PC-3 (cell line): ENCODE measurements at regions not wholly inside any gene's neighbourhood (a gene's known extent, or its start where the extent isn't known, plus 50 kb on each side); places are given as distances from the start of the nearest gene placed in this dataset.

Source experiments
- ATAC-seq: fragments of 200-7000 bp; cut with Tn5 transposase; 2 replicates; pipeline ENCODE4 v1.9.1; 2020; ENCODE audit warnings: mild to moderate bottlenecking, moderate library complexity
- BruUV-seq: library from RNA; stranded (reverse); fragments of 400-500 nt; replicated peaks from 2 replicates; lab custom pipeline; 2021; lab: Mats Ljungman, UMichigan
- CTCF ChIA-PET: fragments of 300-600 bp; sonication (Branson Sonifier 250); formaldehyde crosslinking; loops from one replicate; lab custom pipeline; 2022; ENCODE audit warnings: antibody characterized with exemption; lab: Charles Lee
- POLR2A ChIA-PET: fragments of 300-600 bp; sonication (Branson Sonifier 250); formaldehyde crosslinking; loops from one replicate; lab custom pipeline; 2022; ENCODE audit warnings: antibody characterized with exemption; ENCODE audit not compliant: unreplicated experiment; lab: Charles Lee
- DNase-seq: peaks from one replicate; pipeline ENCODE4 v3.0.0-alpha.2; 2015
- H2AFZ ChIP-seq: fragments of 300-600 bp; sonication (generic); 2 replicates; pipeline ENCODE4 v1.6.0; 2016; ENCODE audit warnings: antibody characterized with exemption, low read length
- H3F3A ChIP-seq: fragments of 300-600 bp; sonication (generic); one replicate; pipeline ENCODE4 v1.6.0; 2017; ENCODE audit warnings: antibody characterized with exemption, low read length, control low read depth, mild to moderate bottlenecking; ENCODE audit not compliant: unreplicated experiment
- H3K27ac ChIP-seq: fragments of 300-600 bp; sonication (generic); 2 replicates; pipeline ENCODE4 v1.5.1; 2016; ENCODE audit warnings: mild to moderate bottlenecking, low read length
- H3K27me3 ChIP-seq: fragments of 300-600 bp; sonication (generic); 2 replicates; pipeline ENCODE4 v1.6.1; 2016; ENCODE audit warnings: low read length, mixed read lengths
- H3K36me3 ChIP-seq: fragments of 300-600 bp; sonication (generic); 2 replicates; pipeline ENCODE4 v1.6.1; 2016; ENCODE audit warnings: low read depth, mixed run types, low read length, mixed read lengths
- H3K4me1 ChIP-seq: fragments of 300-600 bp; sonication (generic); 2 replicates; pipeline ENCODE4 v1.5.1; 2016; ENCODE audit warnings: low read length; ENCODE audit not compliant: insufficient read depth
- H3K4me2 ChIP-seq: fragments of 300-600 bp; sonication (generic); 2 replicates; pipeline ENCODE4 v1.6.0; 2016; ENCODE audit warnings: low read length
- H3K4me3 ChIP-seq: fragments of 300-600 bp; sonication (generic); 2 replicates; pipeline ENCODE4 v1.5.1; 2016; ENCODE audit warnings: mild to moderate bottlenecking, low read length, mixed read lengths
- H3K79me2 ChIP-seq: fragments of 300-600 bp; sonication (generic); 2 replicates; pipeline ENCODE4 v1.6.1; 2017; ENCODE audit warnings: low read length, mixed read lengths
- H3K9ac ChIP-seq: fragments of 300-600 bp; sonication (generic); 2 replicates; pipeline ENCODE4 v1.6.0; 2016; ENCODE audit warnings: mild to moderate bottlenecking, low read length
- H3K9me2 ChIP-seq: fragments of 300-600 bp; sonication (generic); replicated peaks from 2 replicates; pipeline ENCODE4 v1.6.1; 2016; ENCODE audit warnings: mixed run types, low read length, mixed read lengths
- H3K9me3 ChIP-seq: fragments of 300-600 bp; sonication (generic); 2 replicates; pipeline ENCODE4 v1.6.1; 2016; ENCODE audit warnings: low read length, mixed read lengths
- H4K20me1 ChIP-seq: fragments of 300-600 bp; sonication (generic); 2 replicates; pipeline ENCODE4 v1.6.1; 2016; ENCODE audit warnings: low read length, mixed read lengths
- CTCF ChIP-seq: fragments of 300-600 bp; sonication (generic); conservative IDR thresholded peaks from 2 replicates; pipeline ENCODE4 v1.5.1; 2017; ENCODE audit warnings: antibody characterized with exemption, low read depth, mild to moderate bottlenecking, low read length
- EZH2 ChIP-seq: fragments of 300-600 bp; sonication (generic); IDR thresholded peaks from one replicate; pipeline ENCODE4 v1.6.1; 2017; ENCODE audit warnings: antibody characterized with exemption, mild to moderate bottlenecking, low read length; ENCODE audit not compliant: unreplicated experiment
- EZH2phosphoT487 ChIP-seq: fragments of 300-600 bp; sonication (generic); IDR thresholded peaks from 2 replicates; pipeline ENCODE4 v1.6.1; 2018; ENCODE audit warnings: mild to moderate bottlenecking, antibody characterized with exemption, low read length, borderline replicate concordance
- intact Hi-C: fragments of 100-400 bp; cut with micrococcal nuclease; formaldehyde crosslinking; loops from 2 replicates; pipeline ENCODE4 v1.9.0; 2023

DNA sequence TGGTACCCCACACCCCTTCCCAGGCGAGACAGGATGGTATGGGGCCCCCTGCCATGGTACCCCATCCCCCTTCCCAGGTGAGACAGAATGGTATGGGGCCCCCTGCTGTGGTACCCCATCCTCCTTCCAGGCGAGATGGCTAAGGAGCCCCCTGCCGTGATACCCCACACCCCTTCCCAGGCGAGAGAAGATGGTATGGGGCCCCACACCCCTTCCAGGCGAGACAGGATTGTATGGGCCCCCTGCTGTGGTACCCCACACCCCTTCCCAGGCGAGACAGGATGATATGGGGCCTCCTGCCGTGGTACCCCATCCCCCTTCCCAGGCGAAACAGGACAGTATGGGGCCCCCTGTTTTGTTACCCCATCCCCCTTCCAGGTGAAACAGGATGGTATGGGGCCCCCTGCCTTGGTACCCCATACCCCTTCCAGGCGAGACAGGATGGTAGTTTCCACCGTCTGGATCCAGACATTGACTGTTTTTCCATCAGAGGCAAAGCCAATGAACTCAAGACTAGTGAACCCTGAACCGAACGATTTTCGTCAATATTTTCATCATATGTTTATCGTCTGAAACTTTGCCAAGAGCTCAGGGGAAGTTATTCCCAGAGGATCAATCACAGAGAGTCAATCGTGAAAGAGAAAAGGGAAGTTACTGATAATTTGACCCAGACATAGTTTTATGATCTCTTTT is 75.0 kb downstream of the MYCN start:
- no peaks in the 10 kb centered on the region for H3K9me2 ChIP-seq
- ChIA-PET CTCF (no interaction called here), POLR2A (no interaction called here)
- no peaks in the 10 kb centered on the region for H4K20me1 ChIP-seq
- no peaks in the 10 kb centered on the region for H3K4me1 ChIP-seq
- no peaks in the 10 kb centered on the region for H3K36me3 ChIP-seq
- H3K27me3 ChIP-seq: peaks cover 22% of the 10 kb centered on the region
- TF ChIP-seq CTCF (no peak), EZH2phosphoT487 (no peak), EZH2 (no peak)
- H2AFZ ChIP-seq: no peak overlapping the region
- H3F3A ChIP-seq: no peaks in the 10 kb centered on the region
- H3K27ac ChIP-seq: no peak overlapping the region
- H3K9me3 ChIP-seq: no peaks in the 10 kb centered on the region
- DNase-seq: no peak
- BruUV-seq: no TSS peak
- intact Hi-C loops: no loop called here
- no peaks in the 10 kb centered on the region for H3K79me2 ChIP-seq
- no peak overlapping the region for H3K9ac ChIP-seq
- no peak overlapping the region for H3K4me3 ChIP-seq
- no peak for ATAC-seq
- no peak overlapping the region for H3K4me2 ChIP-seq

GRCh38 chr2:16014802-16015201 is 74.5 kb downstream of the MYCN start:
- Histone ChIP-seq H2AFZ (no peak overlapping the region), H3K27ac (no peak overlapping the region), H3K9ac (no peak overlapping the region), H3F3A (no peaks in the 10 kb centered on the region), H3K36me3 (no peaks in the 10 kb centered on the region), H3K9me2 (no peaks in the 10 kb centered on the region), H4K20me1 (no peaks in the 10 kb centered on the region), H3K4me3 (no peak overlapping the region), H3K4me1 (no peaks in the 10 kb centered on the region), H3K9me3 (no peaks in the 10 kb centered on the region), H3K4me2 (no peak overlapping the region), H3K79me2 (no peaks in the 10 kb centered on the region), H3K27me3 (peaks cover 22% of the 10 kb centered on the region)
- ChIA-PET CTCF (no interaction called here), POLR2A (no interaction called here)
- no peak for TF ChIP-seq EZH2phosphoT487
- TF ChIP-seq EZH2: no peak
- TF ChIP-seq CTCF: no peak
- ATAC-seq (no peak), DNase-seq (no peak)
- no TSS peak for BruUV-seq
- intact Hi-C loops: no loop called here

DNA sequence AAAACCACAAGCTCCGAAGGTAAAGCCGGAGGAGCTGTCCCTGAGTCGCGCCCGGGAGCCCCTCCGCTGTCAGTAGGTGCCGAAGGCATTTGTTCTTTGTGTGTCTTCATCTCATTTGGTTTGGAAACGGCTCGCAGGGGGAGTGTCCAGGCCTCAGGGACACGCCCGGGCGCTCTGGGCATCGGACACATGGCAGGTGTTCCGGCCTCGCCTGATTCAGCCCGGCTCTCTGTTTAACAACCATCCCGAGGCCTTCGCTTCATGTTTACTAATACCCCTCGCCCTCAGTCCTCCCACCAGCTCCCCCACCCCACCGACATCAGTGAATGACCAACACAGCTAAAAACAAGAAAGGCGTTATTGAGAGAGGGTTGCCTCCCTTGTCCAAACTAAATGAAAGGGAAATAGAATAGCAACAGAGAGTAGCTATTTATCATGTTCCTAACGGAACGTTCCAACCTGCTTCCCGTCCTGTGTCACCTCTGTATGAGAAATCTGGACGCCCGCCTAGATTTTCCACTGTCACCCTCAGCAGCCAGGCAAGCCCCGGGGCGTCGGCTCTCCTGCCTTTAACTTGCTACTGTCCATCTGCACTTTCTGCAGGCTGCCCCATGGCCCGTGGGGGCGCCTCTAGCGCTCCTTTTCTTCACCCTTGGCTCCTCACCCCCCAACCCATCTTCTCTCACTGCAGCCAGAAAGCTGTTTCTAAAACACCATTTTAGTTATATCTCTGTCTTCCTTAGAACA is 73.9 kb downstream of the MYCN start:
- CTCF ChIA-PET: no interaction called here
- no peaks in the 10 kb centered on the region for H3K36me3 ChIP-seq
- H2AFZ ChIP-seq: no peak overlapping the region
- ATAC-seq (no peak), DNase-seq (no peak)
- H3K27me3 ChIP-seq: peaks cover 22% of the 10 kb centered on the region
- H3K79me2 ChIP-seq: no peaks in the 10 kb centered on the region
- no peak overlapping the region for H3K27ac ChIP-seq
- intact Hi-C loops: no loop called here
- TF ChIP-seq EZH2: no peak
- TF ChIP-seq CTCF: no peak
- no peak for TF ChIP-seq EZH2phosphoT487
- no peaks in the 10 kb centered on the region for H3F3A ChIP-seq
- H3K4me3 ChIP-seq: no peak overlapping the region
- POLR2A ChIA-PET: no interaction called here
- no peaks in the 10 kb centered on the region for H3K9me2 ChIP-seq
- H3K4me1 ChIP-seq: no peaks in the 10 kb centered on the region
- no peak overlapping the region for H3K4me2 ChIP-seq
- no TSS peak for BruUV-seq
- H4K20me1 ChIP-seq: no peaks in the 10 kb centered on the region
- H3K9ac ChIP-seq: no peak overlapping the region
- no peaks in the 10 kb centered on the region for H3K9me3 ChIP-seq
